ENCODE measurements at regions not wholly inside any gene's neighbourhood (a gene's known extent, or its start where the extent isn't known, plus 50 kb on each side); places are given as distances from the start of the nearest gene placed in this dataset.

GRCh38 chr19:28457620-28458019 lies 755.3 kb downstream of the UQCRFS1 start:
- DNase-seq (ENCODE audit: low read depth in 1 of 2, low spot score in 1 of 2) (no peak), ATAC-seq (no peak), FAIRE-seq (no peak)
- peaks cover 3% of the 10 kb centered on the region; the same call in 2 of the 3 replicates for H3K9me3 ChIP-seq
- H3K4me3 ChIP-seq, result no peak overlapping the region
- no peak for TF ChIP-seq MYC (IDR thresholded peaks at IDR 0.05; ENCODE audit: borderline replicate concordance, low read length)
- no peak for TF ChIP-seq USF2 (IDR thresholded peaks at IDR 0.05)
- TF ChIP-seq RAD21 (conservative IDR thresholded peaks at IDR 0.05 in 1 of 2, IDR thresholded peaks at IDR 0.05 in 1 of 2), result no peak
- no peak for TF ChIP-seq NPAS2 (CRISPR knock-in tag; IDR thresholded peaks at IDR 0.05; ENCODE audit: borderline replicate concordance)
- TF ChIP-seq ESRRA (IDR thresholded peaks at IDR 0.05; ENCODE audit: borderline replicate concordance, low read length), result no peak
- TF ChIP-seq ZNF302 (CRISPR knock-in tag; IDR thresholded peaks at IDR 0.05), result no peak
- no peak for TF ChIP-seq FOSB (CRISPR knock-in tag; IDR thresholded peaks at IDR 0.05)
- TF ChIP-seq TP53 (CRISPR knock-in tag; IDR thresholded peaks at IDR 0.05), result no peak
- TF ChIP-seq SREBF2 (IDR thresholded peaks at IDR 0.05), result no peak
- TF ChIP-seq RNF2 (IDR thresholded peaks at IDR 0.05; ENCODE audit: borderline replicate concordance, low read depth), result no peak
- TF ChIP-seq CHD2 (IDR thresholded peaks at IDR 0.05; ENCODE audit: low read length, partially characterized antibody), result no peak
- no peak for TF ChIP-seq HOXB5 (CRISPR knock-in tag; IDR thresholded peaks at IDR 0.05)
- no peak for TF ChIP-seq HMGXB4 (CRISPR knock-in tag; IDR thresholded peaks at IDR 0.05; ENCODE audit: borderline replicate concordance)
- TF ChIP-seq GATA3 (IDR thresholded peaks at IDR 0.05; ENCODE audit: borderline replicate concordance), result no peak
- no peak for TF ChIP-seq ZFP36 (IDR thresholded peaks at IDR 0.05; ENCODE audit: borderline replicate concordance, partially characterized antibody)
- TF ChIP-seq PHF8 (IDR thresholded peaks at IDR 0.05; ENCODE audit: borderline replicate concordance, low read depth), result no peak
- TF ChIP-seq CEBPB (IDR thresholded peaks at IDR 0.05), result no peak
- no peak for TF ChIP-seq SMC3 (IDR thresholded peaks at IDR 0.05)
- no peak for TF ChIP-seq MAFK (IDR thresholded peaks at IDR 0.05; ENCODE audit: partially characterized antibody)
- TF ChIP-seq MAX (IDR thresholded peaks at IDR 0.05), result no peak
- no peaks in the 10 kb centered on the region for H3K4me1 ChIP-seq
- H3K4me2 ChIP-seq, result no peak overlapping the region
- no peak overlapping the region for H3K27ac ChIP-seq
- 0% methylated on average over 2 of the region's 2 CpGs for WGBS (ENCODE audit: missing lambda C conversion rate)
- CTCF ChIA-PET, result no interaction called here
- POLR2A ChIA-PET, result no interaction called here

- under 1% methylated on average over 5 of the region's 5 CpGs for WGBS (ENCODE audit: missing lambda C conversion rate)
- TF ChIP-seq EP300 (IDR thresholded peaks at IDR 0.05) (no peak), REST (IDR thresholded peaks at IDR 0.05) (no peak), RNF2 (IDR thresholded peaks at IDR 0.05; ENCODE audit: borderline replicate concordance, low read depth) (no peak), ZC3H11A (IDR thresholded peaks at IDR 0.05) (no peak), SMC3 (IDR thresholded peaks at IDR 0.05) (no peak), PHF8 (IDR thresholded peaks at IDR 0.05; ENCODE audit: borderline replicate concordance, low read depth) (no peak), HOXA7 (CRISPR knock-in tag; IDR thresholded peaks at IDR 0.05) (no peak), HDAC2 (IDR thresholded peaks at IDR 0.05) (no peak), SREBF2 (IDR thresholded peaks at IDR 0.05) (no peak), MAFK (IDR thresholded peaks at IDR 0.05; ENCODE audit: partially characterized antibody) (no peak), MYC (IDR thresholded peaks at IDR 0.05; ENCODE audit: borderline replicate concordance, low read length) (no peak), HOXB13 (CRISPR knock-in tag; IDR thresholded peaks at IDR 0.05; ENCODE audit: low read depth) (no peak), HOXB5 (CRISPR knock-in tag; IDR thresholded peaks at IDR 0.05) (no peak), TFCP2L1 (CRISPR knock-in tag; IDR thresholded peaks at IDR 0.05) (no peak), CHD2 (IDR thresholded peaks at IDR 0.05; ENCODE audit: low read length, partially characterized antibody) (no peak), KDM5A (IDR thresholded peaks at IDR 0.05) (no peak), BCL3 (IDR thresholded peaks at IDR 0.05) (no peak)
- ChIA-PET CTCF (no interaction called here), POLR2A (no interaction called here)
- Histone ChIP-seq H3K9me3 (peaks cover 3% of the 10 kb centered on the region; the same call in 2 of the 3 replicates), H3K4me1 (no peaks in the 10 kb centered on the region), H3K4me2 (no peak overlapping the region), H3K27ac (no peak overlapping the region), H3K4me3 (no peak overlapping the region)
- no peak for FAIRE-seq
- ATAC-seq, result no peak
- no peak for DNase-seq (ENCODE audit: low read depth in 1 of 2, low spot score in 1 of 2)
Observed at GRCh38 chr19:28456708-28457320, 756.1 kb downstream of the UQCRFS1 start.

Data from A549 (cell line).